Chondrocyte (in vitro differentiated cells): ENCODE measurements at regions not wholly inside any gene's neighbourhood (a gene's known extent, or its start where the extent isn't known, plus 50 kb on each side); places are given as distances from the start of the nearest gene placed in this dataset.

Source experiments
- DNase-seq: peaks from one replicate; pipeline ENCODE4 v3.0.0; 2021; ENCODE audit warnings: mixed read lengths, low spot score
- H3K27ac Mint-ChIP-seq: one replicate; pipeline ENCODE4 v1.8.0; 2021; ENCODE audit warnings: mild to moderate bottlenecking, moderate library complexity, mixed read lengths; ENCODE audit not compliant: unreplicated experiment
- H3K27me3 Mint-ChIP-seq: 2 replicates; pipeline ENCODE4 v1.8.0; 2021; ENCODE audit warnings: low read depth, mixed read lengths
- H3K36me3 Mint-ChIP-seq: 2 replicates; pipeline ENCODE4 v1.8.0; 2021; ENCODE audit warnings: low read depth, mixed read lengths
- H3K4me1 Mint-ChIP-seq: 2 replicates; pipeline ENCODE4 v1.8.0; 2021; ENCODE audit warnings: low read depth, mild to moderate bottlenecking, mixed read lengths
- H3K4me3 Mint-ChIP-seq: one replicate; pipeline ENCODE4 v1.8.0; 2021; ENCODE audit warnings: mild to moderate bottlenecking, moderate library complexity, mixed read lengths; ENCODE audit not compliant: unreplicated experiment
- H3K9me3 Mint-ChIP-seq: 2 replicates; pipeline ENCODE4 v1.8.0; 2021; ENCODE audit warnings: low read depth, mixed read lengths
- TF ChIP-seq, protein P1 (sequence below): fragments of 200-600 bp; sonication (generic); IDR thresholded peaks from 2 replicates; pipeline ENCODE4 v1.5.0; 2021; ENCODE audit warnings: antibody characterized with exemption, mild to moderate bottlenecking, moderate library complexity

- H3K9me3 Mint-ChIP-seq, result peaks cover 6% of the 10 kb centered on the region
- no peak overlapping the region for H3K4me3 Mint-ChIP-seq
- peaks cover 2% of the 10 kb centered on the region for H3K36me3 Mint-ChIP-seq
- DNase-seq, result no peak
- peaks cover 29% of the 10 kb centered on the region for H3K4me1 Mint-ChIP-seq
- no peak overlapping the region for H3K27ac Mint-ChIP-seq
- TF ChIP-seq, protein P1, sequence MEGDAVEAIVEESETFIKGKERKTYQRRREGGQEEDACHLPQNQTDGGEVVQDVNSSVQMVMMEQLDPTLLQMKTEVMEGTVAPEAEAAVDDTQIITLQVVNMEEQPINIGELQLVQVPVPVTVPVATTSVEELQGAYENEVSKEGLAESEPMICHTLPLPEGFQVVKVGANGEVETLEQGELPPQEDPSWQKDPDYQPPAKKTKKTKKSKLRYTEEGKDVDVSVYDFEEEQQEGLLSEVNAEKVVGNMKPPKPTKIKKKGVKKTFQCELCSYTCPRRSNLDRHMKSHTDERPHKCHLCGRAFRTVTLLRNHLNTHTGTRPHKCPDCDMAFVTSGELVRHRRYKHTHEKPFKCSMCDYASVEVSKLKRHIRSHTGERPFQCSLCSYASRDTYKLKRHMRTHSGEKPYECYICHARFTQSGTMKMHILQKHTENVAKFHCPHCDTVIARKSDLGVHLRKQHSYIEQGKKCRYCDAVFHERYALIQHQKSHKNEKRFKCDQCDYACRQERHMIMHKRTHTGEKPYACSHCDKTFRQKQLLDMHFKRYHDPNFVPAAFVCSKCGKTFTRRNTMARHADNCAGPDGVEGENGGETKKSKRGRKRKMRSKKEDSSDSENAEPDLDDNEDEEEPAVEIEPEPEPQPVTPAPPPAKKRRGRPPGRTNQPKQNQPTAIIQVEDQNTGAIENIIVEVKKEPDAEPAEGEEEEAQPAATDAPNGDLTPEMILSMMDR, result no peak
- H3K27me3 Mint-ChIP-seq, result peaks cover 2% of the 10 kb centered on the region
Observed at GRCh38 chr10:3393958-3394357, 221.4 kb upstream of the PITRM1 start.

DNA sequence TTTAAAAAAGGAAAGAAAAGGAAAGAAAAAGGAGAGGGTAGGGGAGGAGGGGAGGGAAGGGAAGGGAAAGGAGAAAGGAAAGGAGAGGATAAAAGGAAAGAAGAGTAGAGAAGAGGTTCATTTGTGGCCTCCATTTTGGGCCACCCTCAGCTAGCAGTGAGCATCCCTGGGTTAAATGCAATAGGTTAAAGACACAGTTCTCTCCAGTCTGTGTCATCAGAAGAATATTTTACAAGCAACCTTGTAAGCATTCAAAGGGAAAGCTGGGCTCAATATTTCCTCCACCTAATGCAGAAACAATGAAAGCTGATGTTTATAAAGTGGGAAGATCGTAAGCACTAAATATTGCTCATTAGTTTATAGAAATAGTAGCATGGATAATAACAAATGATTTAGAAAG, 219.1 kb upstream of the PITRM1 start:
- TF ChIP-seq, protein P1, result no peak
- peaks cover 8% of the 10 kb centered on the region for H3K9me3 Mint-ChIP-seq
- H3K36me3 Mint-ChIP-seq, result peaks cover 2% of the 10 kb centered on the region
- no peak overlapping the region for H3K4me3 Mint-ChIP-seq
- peaks cover 2% of the 10 kb centered on the region for H3K27me3 Mint-ChIP-seq
- H3K4me1 Mint-ChIP-seq, result peaks cover 18% of the 10 kb centered on the region
- no peak for DNase-seq
- no peak overlapping the region for H3K27ac Mint-ChIP-seq

DNA sequence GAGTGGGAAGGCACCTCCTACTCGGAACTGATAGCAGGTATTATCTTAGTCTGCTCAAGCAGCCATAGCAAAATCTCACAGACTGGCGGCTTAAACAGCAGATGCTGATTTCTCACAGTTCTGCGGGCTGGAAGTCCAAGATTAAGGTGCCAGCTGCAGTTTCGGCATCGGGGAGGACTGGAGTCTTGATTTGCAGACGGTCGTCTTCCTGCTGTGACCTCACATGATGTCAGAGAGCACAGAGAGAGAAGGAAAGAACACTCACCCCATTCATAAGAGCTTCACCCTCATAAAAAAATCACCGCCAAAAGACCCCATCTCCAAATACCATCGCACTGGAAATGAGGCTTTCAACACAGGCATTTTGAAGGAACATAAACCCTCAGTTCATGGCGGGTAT, 216.5 kb upstream of the PITRM1 start:
- no peak overlapping the region for H3K27ac Mint-ChIP-seq
- no peak overlapping the region for H3K4me3 Mint-ChIP-seq
- H3K4me1 Mint-ChIP-seq, result peaks cover 5% of the 10 kb centered on the region
- H3K9me3 Mint-ChIP-seq, result peaks cover 23% of the 10 kb centered on the region
- TF ChIP-seq, protein P1, result no peak
- peaks cover 2% of the 10 kb centered on the region for H3K27me3 Mint-ChIP-seq
- no peaks in the 10 kb centered on the region for H3K36me3 Mint-ChIP-seq
- DNase-seq, result no peak

GRCh38 chr10:3385487-3385886, 212.9 kb upstream of the PITRM1 start:
- no peaks in the 10 kb centered on the region for H3K27me3 Mint-ChIP-seq
- peaks cover 19% of the 10 kb centered on the region for H3K9me3 Mint-ChIP-seq
- no peak overlapping the region for H3K4me3 Mint-ChIP-seq
- H3K36me3 Mint-ChIP-seq, result no peaks in the 10 kb centered on the region
- DNase-seq, result no peak
- H3K27ac Mint-ChIP-seq, result no peak overlapping the region
- H3K4me1 Mint-ChIP-seq, result no peaks in the 10 kb centered on the region
- TF ChIP-seq, protein P1, result no peak

DNA sequence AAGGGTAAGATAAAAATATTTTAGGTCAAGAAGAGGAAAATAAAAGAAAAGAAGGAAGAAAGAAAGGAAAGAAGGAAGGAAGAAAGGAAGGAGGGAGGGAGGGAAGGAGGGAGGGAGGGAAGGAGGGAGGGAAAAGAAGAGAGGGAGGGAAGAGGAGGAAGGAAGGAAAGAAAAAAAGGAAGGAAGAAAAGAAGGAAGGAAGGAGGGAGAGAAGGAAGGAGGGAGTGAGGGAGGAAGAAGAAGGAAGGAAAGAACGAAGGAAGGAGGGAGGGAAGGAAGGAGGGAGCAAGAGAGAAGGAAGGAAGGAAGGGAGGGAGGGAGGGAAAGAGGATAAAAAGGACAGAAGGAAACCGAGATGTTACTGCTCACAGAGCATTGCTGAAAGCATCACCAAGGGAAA, 209.5 kb upstream of the PITRM1 start:
- DNase-seq, result no peak
- H3K36me3 Mint-ChIP-seq, result no peaks in the 10 kb centered on the region
- no peaks in the 10 kb centered on the region for H3K4me1 Mint-ChIP-seq
- no peaks in the 10 kb centered on the region for H3K27me3 Mint-ChIP-seq
- TF ChIP-seq, protein P1, result no peak
- H3K4me3 Mint-ChIP-seq, result no peak overlapping the region
- H3K27ac Mint-ChIP-seq, result no peak overlapping the region
- peaks cover 19% of the 10 kb centered on the region for H3K9me3 Mint-ChIP-seq
